Small intestine (tissue), 7 donors: ENCODE measurements at regions not wholly inside any gene's neighbourhood (a gene's known extent, or its start where the extent isn't known, plus 50 kb on each side); places are given as distances from the start of the nearest gene placed in this dataset.

Source experiments
- DNase-seq, 2 donors: peaks; one replicate each; pipeline versions ENCODE4 v3.0.0 to v3.0.0-alpha.2; 2013
- FAIRE-seq: peaks from 2 replicates; lab custom pipeline; 2012; peaks lifted over from hg19 to GRCh38; lab: Jason Lieb, UNC
- H3K27ac ChIP-seq, 3 donors: one replicate each; pipeline ENCODE4 v1.5.1; 2013; ENCODE audit warnings: low read length in 2 of 3, mild to moderate bottlenecking in 2 of 3, control low read depth in 1 of 3, inconsistent platforms in 1 of 3, low read depth in 1 of 3, moderate library complexity in 1 of 3
- H3K27me3 ChIP-seq, 3 donors: one replicate each; pipeline ENCODE4 v1.6.1; 2013; ENCODE audit warnings: low read length in 3 of 3, inconsistent platforms in 1 of 3; ENCODE audit not compliant: control insufficient read depth in 3 of 3, insufficient read depth in 3 of 3
- H3K36me3 ChIP-seq, 3 donors: one replicate each; pipeline ENCODE4 v1.6.1; 2013; ENCODE audit warnings: low read length in 3 of 3, inconsistent platforms in 1 of 3, low read depth in 1 of 3, mild to moderate bottlenecking in 1 of 3, moderate library complexity in 1 of 3; ENCODE audit not compliant: control insufficient read depth in 3 of 3, insufficient read depth in 2 of 3
- H3K4me1 ChIP-seq, 3 donors: one replicate each; pipeline ENCODE4 v1.6.1; 2013; ENCODE audit warnings: low read length in 2 of 3, inconsistent platforms in 1 of 3, low read depth in 1 of 3, mild to moderate bottlenecking in 1 of 3, moderate library complexity in 1 of 3; ENCODE audit not compliant: control insufficient read depth in 3 of 3, insufficient read depth in 2 of 3
- H3K4me3 ChIP-seq, 3 donors: one replicate each; pipeline ENCODE4 v1.5.1; 2013; ENCODE audit warnings: low read length in 3 of 3, control low read depth in 1 of 3, inconsistent platforms in 1 of 3, low read depth in 1 of 3, mild to moderate bottlenecking in 1 of 3, moderate library complexity in 1 of 3
- H3K9me3 ChIP-seq, 2 donors: one replicate each; pipeline ENCODE4 v1.6.1; 2013; ENCODE audit warnings: low read depth in 1 of 2, low read length in 1 of 2; ENCODE audit not compliant: control insufficient read depth in 2 of 2, insufficient read depth in 1 of 2
- WGBS, 3 donors: extraction: QIAGEN DNeasy Blood & Tissue Kit; methylation state at CpG; one replicate each; pipeline ENCODE4 v1.1.7; 2013; 5-methylcytosine and 5-hydroxymethylcytosine counted together
- donor health status: healthy with polysubstance abuse.
- donor health status: control.
- donor health status: control.
- donor health status: Bipolar disorder and iron deficiency.
- donor health status: healthy.

DNA sequence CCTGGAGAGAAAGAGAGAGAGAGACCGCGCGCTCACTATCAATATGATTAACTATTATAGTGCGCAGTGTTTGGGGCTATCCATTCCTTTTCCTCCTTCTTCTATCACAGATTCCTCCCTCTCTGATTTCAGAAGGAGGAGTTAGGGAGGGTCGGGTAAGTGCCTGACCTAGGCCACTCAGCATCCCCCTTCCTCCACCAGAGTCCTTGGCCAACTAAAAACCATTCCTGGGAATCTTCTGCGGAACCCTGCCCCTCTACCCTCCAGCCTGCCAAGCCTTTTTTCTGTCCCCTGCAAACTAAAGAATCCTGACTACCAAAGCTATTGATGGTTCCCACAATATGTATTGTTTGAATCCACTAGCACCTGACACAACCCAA is 256.2 kb upstream of the NFE2L3 start:
- no peaks in the 10 kb centered on the region for H3K36me3 ChIP-seq
- H3K4me1 ChIP-seq = peaks cover 0 to 4% (median 0%) of the 10 kb centered on the region in 3 donors
- H3K9me3 ChIP-seq = no peaks in the 10 kb centered on the region
- FAIRE-seq = no peak
- H3K27me3 ChIP-seq = peaks cover 0 to 3% (median 0%) of the 10 kb centered on the region in 3 donors
- WGBS, 3 donors = 61 to 75% (median 73%) methylated on average over 6 of the region's 6 CpGs
- no peak overlapping the region for H3K27ac ChIP-seq
- peak overlapping the region in 1 of 3 donors; percentile 9 for H3K4me3 ChIP-seq
- no peak for DNase-seq

DNA sequence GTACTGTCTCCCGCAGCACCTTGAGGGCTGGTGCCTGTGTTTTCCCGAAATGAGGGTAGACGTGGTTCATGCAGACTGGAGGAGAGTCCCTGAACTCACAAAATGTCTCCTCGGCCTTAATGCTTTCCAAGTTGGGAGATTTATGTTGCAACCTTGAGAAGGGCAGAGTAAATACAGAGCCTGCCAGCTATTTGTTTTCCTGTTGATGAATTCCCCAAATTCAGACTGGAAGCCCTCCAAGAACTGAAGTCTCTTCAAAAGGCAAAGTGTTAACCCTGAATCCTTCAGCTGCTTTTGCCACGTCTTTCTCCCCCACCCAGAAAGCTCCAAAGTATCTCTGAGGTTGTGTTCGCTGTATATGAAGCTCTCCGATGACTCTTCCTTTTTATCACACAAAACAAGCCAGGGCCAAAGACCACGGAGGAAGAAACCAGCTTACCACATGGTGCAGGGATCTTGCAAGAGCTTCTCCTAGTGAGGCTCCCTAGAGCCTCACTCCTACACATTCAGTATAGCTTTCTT is 254.7 kb upstream of the NFE2L3 start:
- H3K36me3 ChIP-seq = no peaks in the 10 kb centered on the region
- peak in 1 of 2 donors; percentile 13 for DNase-seq
- FAIRE-seq = no peak
- H3K4me1 ChIP-seq = peaks cover 0 to 4% (median 0%) of the 10 kb centered on the region in 3 donors
- no peak overlapping the region for H3K27ac ChIP-seq
- WGBS, 3 donors = 76 to 83% (median 78%) methylated on average over 8 of the region's 8 CpGs
- H3K27me3 ChIP-seq = peaks cover 0 to 3% (median 0%) of the 10 kb centered on the region in 3 donors
- H3K9me3 ChIP-seq = no peaks in the 10 kb centered on the region
- H3K4me3 ChIP-seq = no peak overlapping the region

DNA sequence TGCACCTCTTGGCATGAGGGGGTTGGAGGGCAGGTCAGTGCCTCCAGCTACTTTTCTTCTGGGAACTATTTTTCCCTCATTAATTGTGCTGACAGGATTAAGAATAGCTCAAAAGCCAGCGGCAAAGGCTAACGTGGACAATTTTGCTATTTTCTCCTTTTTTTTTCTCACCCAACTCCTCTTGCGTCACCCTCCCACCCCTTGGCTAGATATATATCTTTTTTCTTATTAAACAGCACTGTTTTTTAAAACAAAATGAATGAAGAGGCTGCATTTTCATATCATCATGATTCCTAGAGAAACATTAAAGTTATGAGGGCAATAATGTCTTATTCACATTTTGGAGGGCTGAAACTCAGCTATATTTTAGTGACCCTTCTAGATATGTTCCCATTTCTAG is 251.8 kb upstream of the NFE2L3 start:
- WGBS, 3 donors = 88 to 96% (median 89%) methylated on average over 3 of the region's 3 CpGs
- no peaks in the 10 kb centered on the region for H3K36me3 ChIP-seq
- no peak overlapping the region for H3K4me3 ChIP-seq
- no peaks in the 10 kb centered on the region for H3K9me3 ChIP-seq
- no peaks in the 10 kb centered on the region for H3K4me1 ChIP-seq
- H3K27me3 ChIP-seq = peaks cover 0 to 3% (median 0%) of the 10 kb centered on the region in 3 donors
- no peak for FAIRE-seq
- no peak overlapping the region for H3K27ac ChIP-seq
- DNase-seq = no peak

DNA sequence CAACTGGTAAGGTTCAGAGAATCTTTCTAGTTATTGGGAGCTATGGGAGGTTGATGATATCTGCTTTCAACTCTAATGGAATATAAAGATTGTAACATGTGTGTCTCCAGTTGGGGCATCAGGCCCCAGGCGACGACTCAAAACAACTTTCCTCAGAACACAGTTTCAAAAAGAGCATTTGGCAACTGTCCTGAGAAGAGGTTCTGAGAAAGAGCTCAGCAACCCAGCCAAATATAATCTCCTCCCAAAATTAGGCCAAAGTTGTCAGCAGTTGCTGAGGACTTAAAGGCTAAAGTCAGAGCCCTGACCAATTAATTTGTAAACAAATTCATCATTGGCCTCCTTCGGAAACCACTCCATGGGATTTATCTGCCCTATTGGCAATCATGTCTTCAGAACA is 251.1 kb upstream of the NFE2L3 start:
- WGBS, 3 donors = 72 to 94% (median 91%) methylated on average over 3 of the region's 3 CpGs
- no peaks in the 10 kb centered on the region for H3K9me3 ChIP-seq
- DNase-seq = no peak
- FAIRE-seq = no peak
- H3K27me3 ChIP-seq = peaks cover 0 to under 1% (median 0%) of the 10 kb centered on the region in 3 donors
- no peak overlapping the region for H3K4me3 ChIP-seq
- H3K4me1 ChIP-seq = no peaks in the 10 kb centered on the region
- H3K27ac ChIP-seq = no peak overlapping the region
- no peaks in the 10 kb centered on the region for H3K36me3 ChIP-seq

DNA sequence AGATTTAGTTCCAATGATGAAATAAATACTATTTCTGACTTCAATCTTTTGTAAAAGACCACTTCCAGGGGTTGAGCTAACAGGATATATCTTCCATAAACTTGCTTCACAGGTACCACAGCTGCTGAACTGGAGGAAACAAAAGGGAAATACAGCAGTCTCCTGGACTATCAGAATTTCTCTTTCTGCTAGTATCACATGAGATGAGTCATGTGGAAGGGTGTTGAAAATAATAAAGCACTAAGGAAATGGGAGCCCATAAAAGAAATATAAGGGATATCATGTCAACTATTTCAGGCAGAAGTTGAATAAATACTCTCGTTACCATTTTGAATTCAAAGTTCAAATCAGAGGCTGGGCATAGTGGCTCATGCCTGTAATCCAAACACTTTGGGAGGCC is 250.3 kb upstream of the NFE2L3 start:
- 82 to 92% (median 88%) methylated on average over 1 of the region's 1 CpG for WGBS, 3 donors
- FAIRE-seq = no peak

DNA sequence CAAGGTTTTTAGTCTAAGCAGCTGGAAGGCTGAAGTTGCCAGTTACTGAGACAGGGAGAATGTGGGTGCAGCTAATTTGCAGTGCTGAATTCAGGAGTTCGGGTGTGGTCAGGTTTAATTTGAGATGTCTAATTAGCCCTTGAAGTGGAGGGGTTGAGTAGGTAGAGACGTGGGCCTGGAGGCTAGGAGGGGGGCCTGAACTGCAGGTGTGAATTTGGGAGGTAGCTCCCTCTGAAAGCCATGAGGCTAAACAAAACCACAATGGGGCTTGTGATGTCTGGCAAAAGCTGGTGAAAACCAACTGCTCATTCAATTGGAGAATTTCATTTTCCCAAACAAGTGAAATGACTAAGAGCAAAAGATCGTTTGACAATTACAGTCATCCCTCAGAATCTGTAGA is 246.0 kb upstream of the NFE2L3 start:
- peaks cover 0 to 2% (median 0%) of the 10 kb centered on the region in 3 donors for H3K27me3 ChIP-seq
- H3K9me3 ChIP-seq = no peaks in the 10 kb centered on the region
- WGBS, 3 donors = 54 to 69% (median 67%) methylated on average over 3 of the region's 3 CpGs
- no peaks in the 10 kb centered on the region for H3K4me1 ChIP-seq
- H3K27ac ChIP-seq = no peak overlapping the region
- no peaks in the 10 kb centered on the region for H3K36me3 ChIP-seq
- no peak overlapping the region for H3K4me3 ChIP-seq
- FAIRE-seq = no peak
- DNase-seq = no peak

More for the DNA sequence above, 250.3 kb upstream of the NFE2L3 start:
- no peaks in the 10 kb centered on the region for H3K36me3 ChIP-seq
- DNase-seq = no peak
- no peak overlapping the region for H3K27ac ChIP-seq
- no peaks in the 10 kb centered on the region for H3K4me1 ChIP-seq
- H3K4me3 ChIP-seq = no peak overlapping the region
- no peaks in the 10 kb centered on the region for H3K9me3 ChIP-seq
- H3K27me3 ChIP-seq = no peaks in the 10 kb centered on the region

DNA sequence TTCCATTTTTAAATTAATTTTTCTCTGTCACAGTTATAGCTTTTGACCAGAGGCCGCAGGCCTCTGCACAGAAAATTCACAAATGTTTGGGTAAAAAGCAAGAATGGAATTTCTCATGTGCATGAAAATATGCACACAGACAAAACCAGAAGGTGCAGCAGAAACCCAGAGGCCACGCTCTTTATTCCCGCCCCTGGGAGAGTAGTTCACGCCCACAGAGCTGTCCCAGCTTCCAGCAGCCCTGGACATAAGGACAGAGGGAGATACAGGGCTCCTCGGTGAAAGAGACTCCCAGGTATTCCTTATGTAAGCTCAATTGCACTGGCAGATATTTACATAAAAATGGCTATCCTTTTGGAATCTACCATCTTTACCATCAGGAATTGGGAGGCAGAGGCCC is 245.2 kb upstream of the NFE2L3 start:
- DNase-seq = no peak
- no peak overlapping the region for H3K27ac ChIP-seq
- H3K36me3 ChIP-seq = no peaks in the 10 kb centered on the region
- H3K9me3 ChIP-seq = no peaks in the 10 kb centered on the region
- H3K4me3 ChIP-seq = no peak overlapping the region
- WGBS, 3 donors = 91 to 93% (median 91%) methylated on average over 5 of the region's 5 CpGs
- peaks cover 0 to 2% (median 0%) of the 10 kb centered on the region in 3 donors for H3K27me3 ChIP-seq
- no peaks in the 10 kb centered on the region for H3K4me1 ChIP-seq
- FAIRE-seq = no peak

DNA sequence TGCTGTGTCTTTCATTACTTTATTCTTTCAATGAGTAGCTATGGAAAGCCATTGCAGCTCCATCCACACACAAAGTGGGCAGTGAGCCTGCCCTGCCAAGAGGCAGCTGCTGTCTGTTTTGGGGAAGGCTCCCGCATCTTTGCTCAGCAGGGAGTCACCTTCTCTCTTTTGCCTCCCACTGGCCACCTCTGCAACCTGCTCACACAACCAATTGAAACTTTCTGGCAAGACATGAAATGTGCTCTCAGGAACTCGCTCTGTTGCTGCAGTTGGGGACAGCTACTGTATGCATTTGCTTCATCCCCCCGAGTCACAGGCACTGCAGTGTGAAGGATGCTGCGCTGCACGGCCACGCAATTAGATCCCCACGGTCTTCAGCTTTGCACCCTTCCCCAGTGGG is 244.8 kb upstream of the NFE2L3 start:
- WGBS, 3 donors = 94 to 96% (median 94%) methylated on average over 7 of the region's 7 CpGs
- H3K27me3 ChIP-seq = peaks cover 0 to 2% (median 0%) of the 10 kb centered on the region in 3 donors
- no peaks in the 10 kb centered on the region for H3K4me1 ChIP-seq
- no peaks in the 10 kb centered on the region for H3K36me3 ChIP-seq
- DNase-seq (no peak), FAIRE-seq (no peak)
- no peak overlapping the region for H3K4me3 ChIP-seq
- H3K27ac ChIP-seq = no peak overlapping the region
- H3K9me3 ChIP-seq = no peaks in the 10 kb centered on the region

DNA sequence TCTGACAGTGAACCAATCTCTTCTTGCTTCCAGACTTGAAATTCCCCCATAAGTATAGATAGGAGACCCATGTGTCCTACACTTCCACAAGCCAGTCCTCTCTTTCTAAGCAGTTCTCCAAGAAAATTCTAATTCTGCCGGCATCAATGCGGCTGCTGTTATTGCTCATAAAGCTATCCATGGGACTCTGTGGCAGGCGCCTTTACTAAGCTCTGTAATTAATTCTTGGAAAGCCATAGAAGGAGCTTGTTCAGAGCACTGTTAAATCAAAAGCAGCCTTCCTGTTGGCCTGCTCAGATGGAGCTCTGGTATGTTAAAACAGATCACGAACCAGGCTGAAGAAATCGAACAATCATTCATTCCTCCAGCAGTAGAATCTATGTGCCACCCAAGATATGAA is 244.3 kb upstream of the NFE2L3 start:
- H3K27ac ChIP-seq = no peak overlapping the region
- no peaks in the 10 kb centered on the region for H3K4me1 ChIP-seq
- WGBS, 3 donors = 85 to 95% (median 94%) methylated on average over 5 of the region's 5 CpGs
- no peak overlapping the region for H3K4me3 ChIP-seq
- H3K36me3 ChIP-seq = no peaks in the 10 kb centered on the region
- H3K9me3 ChIP-seq = no peaks in the 10 kb centered on the region
- no peak for FAIRE-seq
- peaks cover 0 to 2% (median 0%) of the 10 kb centered on the region in 3 donors for H3K27me3 ChIP-seq
- DNase-seq = no peak
